ENCODE measurements at regions not wholly inside any gene's neighbourhood (a gene's known extent, or its start where the extent isn't known, plus 50 kb on each side); places are given as distances from the start of the nearest gene placed in this dataset.

DNA sequence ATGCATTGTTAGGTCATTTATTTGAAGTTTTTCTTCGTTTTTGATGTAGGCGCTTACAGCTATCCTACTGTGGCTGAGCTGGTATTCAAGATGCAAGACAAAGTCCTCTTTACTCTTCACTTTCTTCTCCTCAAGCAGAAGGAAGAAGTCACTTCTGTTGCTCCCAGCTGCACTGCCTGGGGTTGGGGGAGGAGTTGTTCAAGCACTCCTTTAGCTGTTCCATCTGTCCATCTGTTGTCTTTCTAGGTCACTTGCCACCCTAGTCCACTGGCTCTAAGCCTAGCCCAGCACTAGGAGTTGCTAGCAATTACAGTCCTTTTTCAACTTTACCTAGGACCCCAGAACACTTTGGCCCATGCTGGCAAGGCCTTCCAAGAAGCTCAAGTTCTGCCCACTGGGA lies 200.6 kb upstream of the RBMS1 start:
- ATAC-seq (ENCODE audit: low FRiP score) (no peak), DNase-seq (ENCODE audit: low spot score) (no peak)
- TF ChIP-seq, protein P1, sequence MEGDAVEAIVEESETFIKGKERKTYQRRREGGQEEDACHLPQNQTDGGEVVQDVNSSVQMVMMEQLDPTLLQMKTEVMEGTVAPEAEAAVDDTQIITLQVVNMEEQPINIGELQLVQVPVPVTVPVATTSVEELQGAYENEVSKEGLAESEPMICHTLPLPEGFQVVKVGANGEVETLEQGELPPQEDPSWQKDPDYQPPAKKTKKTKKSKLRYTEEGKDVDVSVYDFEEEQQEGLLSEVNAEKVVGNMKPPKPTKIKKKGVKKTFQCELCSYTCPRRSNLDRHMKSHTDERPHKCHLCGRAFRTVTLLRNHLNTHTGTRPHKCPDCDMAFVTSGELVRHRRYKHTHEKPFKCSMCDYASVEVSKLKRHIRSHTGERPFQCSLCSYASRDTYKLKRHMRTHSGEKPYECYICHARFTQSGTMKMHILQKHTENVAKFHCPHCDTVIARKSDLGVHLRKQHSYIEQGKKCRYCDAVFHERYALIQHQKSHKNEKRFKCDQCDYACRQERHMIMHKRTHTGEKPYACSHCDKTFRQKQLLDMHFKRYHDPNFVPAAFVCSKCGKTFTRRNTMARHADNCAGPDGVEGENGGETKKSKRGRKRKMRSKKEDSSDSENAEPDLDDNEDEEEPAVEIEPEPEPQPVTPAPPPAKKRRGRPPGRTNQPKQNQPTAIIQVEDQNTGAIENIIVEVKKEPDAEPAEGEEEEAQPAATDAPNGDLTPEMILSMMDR (IDR thresholded peaks at IDR 0.05) = no peak

DNA sequence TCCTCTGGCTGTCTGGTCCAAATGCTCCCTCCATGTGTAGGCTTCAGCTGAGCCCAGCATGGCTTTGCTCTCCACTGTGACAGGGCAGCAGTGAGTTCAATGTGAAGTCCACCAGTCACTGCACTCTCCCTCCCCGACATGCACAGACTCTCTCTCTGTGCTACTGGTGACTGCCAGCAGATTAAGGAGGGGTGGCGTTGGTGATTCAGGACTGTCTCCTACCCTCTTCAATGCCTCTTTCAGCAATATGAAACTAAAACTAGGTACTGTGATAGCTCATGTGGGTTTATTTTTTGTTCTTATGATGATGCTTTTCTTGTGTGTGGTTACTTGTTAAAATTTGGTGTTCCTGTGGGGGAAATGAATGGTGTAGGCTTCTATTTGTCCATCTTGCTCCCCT lies 201.0 kb upstream of the RBMS1 start:
- no peak for ATAC-seq (ENCODE audit: low FRiP score)
- TF ChIP-seq, protein P1 (IDR thresholded peaks at IDR 0.05) = no peak
- DNase-seq (ENCODE audit: low spot score) = no peak

DNA sequence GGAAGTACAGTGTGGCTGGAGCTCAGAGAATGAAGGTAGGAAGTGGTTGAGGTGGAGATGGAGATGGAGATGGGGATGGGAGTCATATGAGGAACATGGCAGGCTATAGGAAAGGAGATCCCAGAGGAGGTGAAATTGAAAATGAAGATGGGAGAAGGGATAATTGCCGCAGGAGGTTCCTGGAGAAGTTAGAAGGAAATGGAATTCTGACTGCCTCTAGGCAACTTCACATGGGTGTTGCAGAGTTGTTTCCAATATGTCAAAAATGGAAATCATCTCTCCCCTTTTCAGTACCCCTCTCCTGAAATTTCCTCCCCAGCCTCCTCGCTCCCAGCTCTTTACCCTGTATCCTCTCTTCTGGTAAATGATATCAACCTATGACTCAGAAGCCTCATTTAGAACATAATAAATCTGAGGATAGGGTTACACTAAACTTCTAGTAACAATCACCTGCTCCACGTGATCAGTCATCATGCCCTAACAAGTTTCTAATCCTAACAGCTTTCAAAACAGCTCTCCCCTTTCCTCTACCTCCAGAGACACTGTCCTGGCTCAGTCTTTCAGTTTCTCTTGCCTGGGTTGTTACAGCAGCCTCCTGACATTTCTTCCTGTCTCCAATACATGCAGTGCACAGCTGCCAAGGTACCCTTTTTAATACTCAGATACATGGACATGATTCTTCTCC lies 201.9 kb upstream of the RBMS1 start:
- TF ChIP-seq, protein P1 (IDR thresholded peaks at IDR 0.05) = no peak
- ATAC-seq (ENCODE audit: low FRiP score) = no peak
- DNase-seq (ENCODE audit: low spot score) = no peak

DNA sequence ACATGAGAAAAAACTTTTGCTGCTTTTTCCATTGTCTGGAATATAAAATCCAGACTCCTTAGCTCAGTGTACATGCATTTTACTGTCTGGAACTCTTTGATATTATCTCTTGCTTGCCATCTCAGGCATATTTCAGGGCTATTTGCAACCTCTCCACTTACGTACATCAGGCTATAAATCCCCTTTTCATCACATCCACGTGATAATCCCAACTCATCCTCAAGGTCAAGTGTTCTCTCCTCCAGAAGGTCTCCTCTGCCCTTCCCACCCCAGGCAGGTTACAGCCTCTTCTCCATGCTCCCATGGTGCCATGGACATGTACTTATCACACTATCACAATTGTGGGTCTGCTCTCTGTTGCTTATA lies 202.5 kb upstream of the RBMS1 start:
- ATAC-seq (ENCODE audit: low FRiP score) (no peak), DNase-seq (ENCODE audit: low spot score) (no peak)
- TF ChIP-seq, protein P1 (IDR thresholded peaks at IDR 0.05) = no peak

DNA sequence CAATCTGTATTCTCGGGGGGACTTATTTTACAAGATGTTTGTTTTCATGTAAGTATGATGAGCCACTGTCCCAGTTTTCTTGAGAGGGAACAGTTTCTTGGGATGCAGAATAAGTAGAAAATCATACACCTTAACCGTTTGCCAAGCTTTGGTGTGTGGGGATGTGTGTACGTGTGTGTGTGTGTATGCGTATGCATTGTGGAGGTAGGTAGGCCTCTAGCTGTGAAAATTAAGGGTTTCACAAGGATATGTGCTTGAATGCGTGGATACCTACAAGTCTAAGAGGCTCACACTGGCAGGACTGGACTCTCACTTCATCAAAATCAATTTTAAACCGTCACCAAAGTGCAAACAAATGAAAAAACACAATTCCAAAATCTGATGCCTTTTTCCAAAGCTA lies 204.2 kb upstream of the RBMS1 start:
- TF ChIP-seq, protein P1 (IDR thresholded peaks at IDR 0.05) = no peak
- ATAC-seq (ENCODE audit: low FRiP score) = no peak
- no peak for DNase-seq (ENCODE audit: low spot score)

DNA sequence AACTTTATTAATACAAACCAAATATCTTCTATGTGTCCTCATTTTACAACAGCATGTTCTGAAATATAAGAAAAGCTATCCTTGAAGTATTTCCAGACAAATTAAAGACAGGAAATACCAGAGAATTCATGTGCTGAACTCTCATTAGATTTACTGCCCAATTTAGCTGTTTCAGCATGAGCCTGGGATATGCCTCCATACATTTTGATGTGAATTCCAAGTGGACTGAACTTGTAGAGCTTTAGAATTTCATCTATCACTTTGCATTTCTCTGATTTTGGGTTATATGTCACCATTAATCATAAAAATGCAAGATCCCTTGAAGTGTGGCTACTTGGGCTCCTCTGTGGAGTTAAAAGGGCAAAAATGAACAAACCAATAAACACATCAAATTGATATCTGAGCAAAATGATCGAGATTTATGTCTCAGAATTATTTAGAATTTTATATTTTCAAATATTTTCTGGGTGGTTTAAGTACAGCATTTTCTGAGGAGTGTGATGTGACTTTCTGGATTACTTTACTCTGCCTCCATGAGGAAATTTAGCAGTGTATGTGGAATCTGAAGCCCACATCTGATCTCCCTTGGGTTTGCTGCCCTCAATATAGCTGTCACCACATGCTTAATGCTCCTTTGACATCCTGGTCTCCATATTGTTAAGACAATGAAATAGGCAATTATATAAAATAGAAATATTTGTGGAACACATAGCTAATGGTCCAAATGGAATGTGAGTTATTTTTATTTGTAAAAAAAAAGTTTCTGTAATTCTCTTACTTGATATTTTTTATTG lies 206.6 kb upstream of the RBMS1 start:
- DNase-seq (ENCODE audit: low spot score) = no peak
- TF ChIP-seq, protein P1 (IDR thresholded peaks at IDR 0.05) = no peak
- no peak for ATAC-seq (ENCODE audit: low FRiP score)

DNA sequence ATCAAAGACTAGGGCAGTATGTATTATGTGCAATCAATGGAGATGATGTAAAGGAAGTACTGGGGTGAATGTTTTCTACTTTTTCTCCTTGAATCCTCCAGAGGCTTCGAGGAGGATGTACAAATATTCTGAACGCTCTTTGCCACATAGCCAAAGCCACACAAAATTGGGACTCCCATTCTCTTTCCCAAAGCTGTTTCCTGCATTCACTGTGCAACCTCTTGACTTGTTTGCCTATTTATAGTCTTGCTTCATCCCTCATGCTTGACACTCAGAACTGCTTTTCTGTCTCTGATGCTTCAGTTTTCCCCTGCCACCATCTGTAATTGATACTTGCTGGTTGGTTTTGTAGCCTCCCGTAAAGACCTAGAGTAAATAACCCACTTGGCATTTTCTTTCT lies 208.2 kb upstream of the RBMS1 start:
- no peak for ATAC-seq (ENCODE audit: low FRiP score)
- TF ChIP-seq, protein P1 (IDR thresholded peaks at IDR 0.05) = no peak
- no peak for DNase-seq (ENCODE audit: low spot score)

Measured in omental fat pad (tissue), 3 donors.